Effector CD8-positive, alpha-beta T cell (primary cell): ENCODE measurements at regions not wholly inside any gene's neighbourhood (a gene's known extent, or its start where the extent isn't known, plus 50 kb on each side); places are given as distances from the start of the nearest gene placed in this dataset.

Source experiments
- DNase-seq: peaks from one replicate; lab custom pipeline; 2025; lab: John Stamatoyannopoulos, UW

DNA sequence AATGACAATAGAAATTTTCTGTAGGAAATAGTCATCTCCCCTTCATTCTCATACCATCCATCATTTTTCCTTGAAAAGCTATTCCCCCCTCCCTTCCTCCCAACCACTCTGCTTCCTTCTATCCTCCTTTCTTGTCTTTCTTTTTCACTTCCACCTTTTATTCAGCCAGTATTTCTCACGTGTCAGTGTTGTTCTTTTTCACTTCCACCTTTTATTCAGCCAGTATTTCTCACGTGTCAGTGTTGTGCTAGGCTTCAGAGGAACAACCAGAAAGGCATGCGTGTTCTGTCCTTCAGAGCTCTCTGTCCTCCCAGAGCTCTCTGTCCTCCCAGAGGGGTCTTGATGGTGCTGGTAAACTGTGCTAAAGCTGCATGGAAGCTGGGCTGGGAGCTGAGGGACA lies 419.6 kb downstream of the GADD45G start:
- no peak for DNase-seq

DNA sequence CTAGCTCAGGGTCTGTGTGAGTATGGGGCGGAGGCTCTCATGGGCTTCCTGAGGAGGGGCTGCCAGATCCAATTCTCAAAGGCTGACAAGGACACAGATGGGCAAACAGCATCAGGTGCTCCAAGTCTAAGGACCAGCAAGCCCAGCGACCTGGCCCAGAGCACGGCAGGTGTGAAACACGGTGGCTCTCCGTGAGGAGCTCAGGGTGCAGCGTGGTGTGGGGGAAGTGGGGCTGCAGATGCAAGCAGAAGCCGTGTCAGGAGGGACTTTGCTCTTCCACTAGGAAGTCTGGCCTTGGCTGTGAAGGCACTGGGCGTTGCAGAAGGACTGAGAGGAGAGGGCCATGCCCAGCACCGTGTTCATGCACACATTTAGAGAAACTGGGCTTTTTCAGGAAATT lies 420.0 kb downstream of the GADD45G start:
- DNase-seq: no peak

DNA sequence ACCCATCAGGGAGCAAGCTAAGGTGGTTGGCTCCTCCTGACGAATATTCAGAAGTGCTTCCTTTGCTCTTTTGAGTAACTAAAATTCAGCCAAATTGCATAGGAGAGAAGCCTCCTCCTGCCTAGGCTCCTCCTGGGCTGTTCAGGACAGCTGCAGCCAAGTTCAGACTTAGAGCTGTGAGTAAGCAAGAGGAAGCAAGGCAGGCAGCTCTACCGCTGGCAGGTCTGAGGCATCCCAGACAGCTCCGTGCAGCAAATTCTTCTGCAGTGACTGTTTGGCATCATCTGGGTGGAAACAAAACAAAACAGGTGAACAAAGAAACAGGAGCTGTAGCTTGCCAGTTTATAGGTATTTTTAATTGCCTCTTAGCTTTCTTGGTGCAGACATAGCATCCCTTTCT lies 421.0 kb downstream of the GADD45G start:
- no peak for DNase-seq

DNA sequence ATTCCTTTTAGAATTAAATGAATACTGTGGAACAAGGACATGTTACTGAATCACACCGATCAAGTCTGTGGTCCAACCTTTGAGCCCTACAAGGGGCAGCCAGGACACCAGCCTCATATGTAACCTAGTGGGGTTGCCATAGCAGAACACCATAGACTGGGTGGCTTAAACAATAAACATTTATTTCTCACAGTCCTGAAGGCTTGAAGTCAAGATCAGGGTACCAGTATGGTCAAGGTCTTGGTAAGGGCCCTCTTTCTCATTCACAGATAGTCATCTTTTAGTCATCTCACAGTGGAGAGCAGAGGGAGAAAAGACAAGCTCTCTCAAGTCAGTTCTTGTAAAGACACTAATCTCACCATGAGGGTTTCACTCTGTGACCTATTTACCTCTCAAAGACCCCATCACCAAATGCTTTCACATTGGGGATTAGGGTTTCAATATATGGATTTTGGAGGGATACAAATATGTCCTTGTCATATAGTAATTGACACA lies 422.5 kb downstream of the GADD45G start:
- DNase-seq: no peak

DNA sequence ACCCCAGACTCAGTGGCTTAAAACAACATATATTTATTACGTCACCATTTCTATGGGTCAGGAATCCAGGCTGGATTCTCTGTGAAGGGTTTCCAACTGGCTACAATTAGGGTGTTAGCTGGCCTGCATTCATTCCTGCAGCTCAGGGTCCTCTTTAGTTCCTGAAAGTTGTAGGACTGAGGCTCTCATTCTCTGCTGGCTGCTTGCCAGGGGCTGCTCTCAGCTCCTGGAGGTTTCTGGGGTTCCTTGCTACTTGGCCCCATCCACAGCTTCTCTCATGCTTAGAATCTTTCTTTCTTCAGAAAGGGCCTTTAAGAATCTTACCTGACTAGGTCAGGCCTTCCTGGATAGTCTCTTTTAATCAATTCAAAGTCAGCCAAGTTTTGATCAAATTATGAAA lies 424.6 kb downstream of the GADD45G start:
- DNase-seq: no peak

DNA sequence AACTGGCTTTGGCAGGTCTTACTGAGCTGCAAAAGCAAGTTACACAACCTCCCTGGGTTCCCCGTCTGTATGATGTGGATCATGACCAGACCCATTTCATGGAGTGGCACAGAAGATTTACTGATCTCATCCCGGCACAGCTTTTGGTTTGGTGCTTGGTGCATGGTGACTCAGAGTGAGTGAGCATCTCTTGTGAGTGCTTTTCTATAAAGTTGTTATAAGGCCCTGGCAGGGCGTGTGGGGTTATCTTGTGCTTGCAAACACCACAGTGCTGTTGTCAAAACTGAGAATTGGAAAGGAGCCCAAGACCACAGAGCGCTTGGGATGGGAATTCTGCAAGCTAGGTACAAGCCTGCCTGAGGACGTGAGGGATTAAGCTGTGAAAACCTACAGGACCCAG lies 425.2 kb downstream of the GADD45G start:
- DNase-seq: no peak

DNA sequence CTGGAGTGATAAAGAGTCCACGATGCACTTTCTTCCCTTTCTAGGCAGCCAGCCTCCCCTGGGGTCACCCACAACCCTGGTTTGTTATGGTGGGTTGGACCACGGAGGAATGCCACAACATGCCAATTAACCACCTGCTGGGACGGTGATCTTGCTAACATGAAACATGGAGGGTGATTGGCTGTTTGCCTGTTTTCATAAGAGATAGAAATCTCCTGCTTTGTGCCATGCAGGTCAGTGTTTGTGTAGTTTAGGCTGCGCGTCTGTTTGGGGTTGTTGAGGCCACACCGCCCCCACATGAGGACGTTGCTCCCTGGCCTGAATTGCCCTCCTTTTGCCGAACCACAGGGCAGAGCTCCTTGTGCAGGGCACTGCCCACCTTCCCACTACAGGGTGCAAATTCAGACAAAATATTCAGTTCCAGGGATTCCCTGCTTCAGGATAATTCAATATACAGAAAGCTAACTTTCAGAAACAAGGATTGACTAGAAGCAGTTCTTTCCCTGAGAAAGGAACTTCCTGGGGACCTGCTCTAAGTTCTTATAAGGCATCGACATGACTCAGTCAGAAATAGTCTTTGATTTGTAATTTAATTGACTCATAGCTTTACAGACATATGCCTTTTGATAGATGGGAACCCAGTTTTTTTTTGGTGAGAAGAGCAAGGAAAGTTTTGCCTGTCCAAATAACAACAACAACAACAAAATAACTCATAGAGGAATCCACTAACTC lies 427.6 kb downstream of the GADD45G start:
- DNase-seq: no peak

DNA sequence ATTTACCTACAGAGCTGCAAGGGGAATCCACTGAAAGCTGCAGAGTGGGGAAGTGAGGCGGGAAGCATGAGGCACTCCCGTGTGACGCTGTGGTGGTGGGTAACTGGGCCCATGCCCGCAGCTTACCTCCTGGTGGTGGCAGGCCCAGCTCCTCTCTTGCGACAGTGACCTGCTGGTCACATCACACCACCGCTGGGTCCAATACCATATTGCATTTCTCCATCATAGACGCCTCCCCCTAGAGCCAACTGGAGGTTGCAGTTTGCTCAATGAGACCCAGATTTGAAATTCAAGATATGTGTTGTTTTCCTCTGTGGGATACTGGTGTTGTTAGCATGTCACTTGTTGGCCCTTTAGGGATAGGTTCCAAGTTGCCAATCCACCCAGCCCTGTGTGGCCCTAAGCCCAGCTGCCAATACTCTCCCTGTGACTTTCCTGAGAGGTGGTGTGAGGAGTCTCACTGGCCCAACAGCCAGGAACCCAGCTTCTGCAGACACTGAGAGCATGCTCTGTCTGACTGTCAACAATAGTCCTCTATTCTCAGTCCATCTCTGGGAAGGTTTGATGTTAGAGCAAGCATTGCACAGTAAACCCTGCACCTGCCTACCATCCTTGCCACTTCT lies 428.3 kb downstream of the GADD45G start:
- no peak for DNase-seq

DNA sequence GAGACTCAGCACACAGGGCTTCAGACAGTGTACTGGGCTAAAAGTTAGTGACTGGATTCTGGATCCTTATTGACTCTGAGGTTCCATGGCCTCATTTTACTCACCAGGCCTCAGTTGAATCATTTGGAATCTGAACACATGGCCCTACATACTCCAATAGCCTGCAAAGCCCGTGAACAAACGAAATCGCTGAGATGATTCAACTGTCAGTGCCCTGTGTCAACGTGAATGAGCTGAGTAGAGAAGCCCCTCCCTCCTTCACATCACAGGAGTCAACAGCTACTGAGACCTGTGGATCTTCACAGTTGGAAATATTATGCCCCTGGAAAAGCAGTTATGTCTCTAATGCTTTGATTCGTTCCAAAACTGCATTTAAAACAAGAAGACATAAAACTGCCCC lies 429.3 kb downstream of the GADD45G start:
- no peak for DNase-seq

DNA sequence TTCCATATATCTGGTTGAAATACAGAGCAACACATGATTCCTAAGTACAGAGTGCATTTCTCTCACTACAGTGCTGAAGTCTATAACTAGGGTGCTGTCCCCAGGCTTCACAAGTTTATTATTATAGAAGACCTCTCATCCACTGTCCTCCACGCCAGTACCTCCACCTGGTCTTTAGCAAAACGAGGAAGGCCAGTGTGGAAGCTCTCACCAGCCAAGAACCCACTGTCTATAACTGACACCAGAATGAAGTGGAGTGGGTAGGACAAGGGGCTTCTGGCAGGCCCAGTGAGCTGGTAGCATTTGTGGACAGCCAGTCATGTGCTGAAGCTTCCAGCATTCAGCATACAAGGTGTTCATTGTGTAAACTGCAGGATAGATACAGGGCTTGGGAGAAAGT lies 430.7 kb downstream of the GADD45G start:
- no peak for DNase-seq

DNA sequence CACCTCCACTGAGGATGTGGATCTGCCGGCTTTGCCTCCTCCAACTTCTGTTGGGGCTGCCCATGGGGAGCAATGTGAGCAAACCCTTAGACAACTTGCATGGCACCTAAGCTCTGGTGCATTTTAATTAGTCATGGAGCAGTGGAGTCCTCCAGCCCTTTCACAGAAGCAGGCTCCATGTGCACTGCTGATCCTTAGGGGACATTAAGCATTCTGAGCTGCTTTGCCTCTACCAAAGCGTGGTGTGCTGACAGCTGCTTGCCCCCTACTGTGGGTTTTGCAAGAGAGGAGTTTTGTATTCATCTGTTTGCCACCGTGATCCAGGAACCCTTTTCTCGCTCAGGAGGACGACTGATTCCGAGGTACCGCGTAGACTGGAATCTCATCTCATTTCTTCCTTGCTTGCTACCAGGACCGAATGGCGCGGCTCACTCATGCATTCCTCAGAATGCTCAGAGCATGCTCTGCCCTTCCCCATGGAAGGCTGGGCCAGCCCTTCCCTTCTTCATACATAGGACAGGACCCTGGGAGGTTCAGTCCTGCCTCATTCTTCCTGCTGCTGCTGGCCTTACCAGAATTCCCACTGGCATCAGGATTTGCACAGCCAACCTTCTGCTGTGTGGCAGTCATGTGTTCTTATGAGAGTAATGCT lies 432.5 kb downstream of the GADD45G start:
- DNase-seq: no peak

DNA sequence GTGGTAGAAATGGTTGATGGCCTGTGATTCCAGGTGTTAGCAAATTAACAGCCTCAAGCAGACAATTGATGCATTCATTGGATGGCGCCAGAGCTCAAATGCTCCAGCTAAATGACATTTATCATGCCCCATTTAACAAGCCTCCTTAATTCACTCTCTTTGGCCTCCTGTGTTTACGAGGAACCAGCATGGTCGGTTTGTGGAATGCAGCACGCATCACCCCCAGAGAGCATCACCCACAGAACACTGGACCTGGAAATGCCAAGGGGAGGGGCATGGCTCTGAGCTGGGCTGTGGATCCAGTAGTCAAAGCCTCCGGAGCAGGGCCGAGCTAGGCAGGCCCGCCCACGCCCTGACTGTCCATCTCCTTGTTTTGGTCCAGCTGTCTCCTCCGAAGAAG lies 434.0 kb downstream of the GADD45G start:
- DNase-seq: no peak

DNA sequence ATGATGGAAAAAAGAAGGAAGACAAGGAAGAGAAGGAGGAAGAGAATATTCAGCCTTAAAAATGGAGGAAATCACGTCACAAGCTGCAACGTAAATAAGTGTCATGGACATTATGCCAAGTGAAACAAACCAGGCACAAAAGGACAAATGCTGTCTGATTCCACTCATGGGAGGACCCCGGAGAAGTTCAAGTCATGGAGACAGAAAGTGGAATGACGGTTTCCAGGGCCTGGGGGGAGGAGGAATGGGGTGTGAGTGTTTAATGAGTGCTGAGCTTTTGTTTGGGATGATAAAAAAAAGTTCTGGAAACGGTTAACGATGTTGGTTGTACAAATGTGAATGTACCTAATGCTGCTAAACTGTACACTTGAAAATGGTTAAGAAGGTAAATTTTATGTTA lies 439.5 kb downstream of the GADD45G start:
- DNase-seq: no peak

DNA sequence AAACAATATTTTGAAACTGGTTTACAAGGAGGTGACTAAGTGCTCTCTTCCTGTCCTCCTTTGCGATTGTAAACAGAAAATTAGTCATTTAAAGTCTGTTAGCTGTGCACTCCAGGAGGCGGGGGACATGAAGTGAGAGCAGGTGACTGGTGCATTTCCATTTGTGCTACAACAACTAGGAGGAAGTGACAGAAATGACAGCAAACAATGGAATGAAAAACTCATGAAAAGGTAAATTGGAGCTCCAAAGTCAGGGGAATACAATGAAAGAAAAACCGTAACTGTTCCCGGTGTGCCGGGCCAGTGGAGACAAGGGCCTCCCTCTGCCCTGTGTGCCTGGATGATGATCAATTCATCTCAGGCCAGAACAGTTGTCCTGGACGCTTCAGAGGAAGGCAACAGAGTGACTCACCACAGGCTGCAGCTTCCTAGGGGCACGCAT lies 439.9 kb downstream of the GADD45G start:
- no peak for DNase-seq

DNA sequence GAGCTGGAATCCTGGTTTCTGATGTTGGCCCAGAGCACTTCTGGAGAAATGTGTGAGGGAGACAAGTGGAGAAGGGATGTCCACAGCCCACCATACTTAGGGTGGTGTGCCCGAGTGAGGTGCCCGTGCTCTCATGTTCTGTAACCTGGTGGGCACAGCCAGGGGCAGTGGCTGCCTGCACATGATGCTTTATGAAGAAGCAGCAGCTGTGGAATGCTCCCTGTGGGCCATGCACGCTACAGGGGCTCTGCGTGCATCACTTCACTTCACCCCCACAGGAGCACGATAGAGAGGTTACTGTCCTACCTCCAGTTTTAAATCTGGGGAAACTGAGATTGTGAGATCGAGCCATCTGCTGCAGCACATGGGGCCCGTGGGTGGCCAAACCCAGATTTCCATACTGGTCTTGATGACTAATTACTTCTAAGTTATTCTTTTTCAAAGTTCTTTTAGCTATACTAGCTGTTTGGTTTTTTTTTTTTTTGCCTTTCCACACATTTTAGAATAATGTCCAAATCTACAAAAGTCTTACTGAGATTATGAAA lies 441.6 kb downstream of the GADD45G start:
- DNase-seq: no peak

DNA sequence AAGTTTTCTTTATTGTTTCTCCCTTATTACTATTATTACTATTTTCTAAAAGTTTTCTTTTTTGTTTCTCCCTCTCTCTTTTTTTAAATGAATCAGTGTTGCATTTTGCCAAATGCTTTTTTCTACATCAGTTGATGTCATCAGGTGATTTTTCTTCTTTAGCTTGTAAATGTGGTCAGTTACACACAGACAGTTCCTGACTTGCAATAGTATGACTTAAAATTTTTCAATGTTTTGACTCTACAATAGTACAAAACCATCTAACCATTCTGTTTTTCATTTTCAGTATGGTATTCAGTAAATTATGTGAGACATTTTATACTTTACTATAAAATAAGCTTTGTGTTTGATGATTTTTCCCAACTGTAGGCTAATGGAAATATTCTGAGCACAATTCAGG lies 443.0 kb downstream of the GADD45G start:
- DNase-seq: no peak

DNA sequence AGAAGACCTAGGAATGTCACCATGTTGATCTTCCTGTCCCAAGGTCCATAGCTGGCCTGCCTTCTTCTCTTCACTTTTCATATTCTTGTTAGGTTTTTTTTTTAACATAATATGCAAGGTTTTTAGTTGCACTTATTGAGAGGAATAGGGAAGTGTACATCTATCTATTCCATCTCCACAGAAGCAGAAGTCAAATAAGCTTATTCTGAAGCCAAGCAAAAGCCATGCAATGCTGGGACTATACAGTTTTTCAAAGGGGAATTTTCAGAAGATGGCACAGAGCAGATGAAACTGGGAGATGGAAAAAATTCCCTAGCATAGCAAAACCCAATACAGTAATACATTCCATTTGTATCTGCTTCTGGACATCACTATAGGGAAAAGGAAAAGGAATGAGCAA lies 447.6 kb downstream of the GADD45G start:
- no peak for DNase-seq

DNA sequence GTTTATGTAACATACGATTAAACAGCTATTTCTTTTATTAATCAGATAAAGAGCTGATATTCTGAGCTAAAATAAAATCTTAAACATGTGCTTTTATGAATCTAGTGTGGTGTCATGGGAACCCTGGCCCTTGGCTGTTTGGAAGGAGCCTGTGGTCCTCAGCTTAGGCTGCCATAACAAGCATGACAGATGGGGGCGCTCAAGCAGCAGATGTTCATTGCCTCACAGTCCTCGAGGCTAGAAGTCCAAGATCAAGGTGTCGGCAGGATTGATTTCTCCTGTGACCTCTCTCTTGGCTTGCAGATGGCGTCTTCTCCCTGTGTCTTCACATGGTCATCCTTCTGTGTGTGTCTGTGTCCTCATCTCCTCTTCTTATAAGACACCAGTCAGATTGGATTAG lies 448.2 kb downstream of the GADD45G start:
- no peak for DNase-seq

DNA sequence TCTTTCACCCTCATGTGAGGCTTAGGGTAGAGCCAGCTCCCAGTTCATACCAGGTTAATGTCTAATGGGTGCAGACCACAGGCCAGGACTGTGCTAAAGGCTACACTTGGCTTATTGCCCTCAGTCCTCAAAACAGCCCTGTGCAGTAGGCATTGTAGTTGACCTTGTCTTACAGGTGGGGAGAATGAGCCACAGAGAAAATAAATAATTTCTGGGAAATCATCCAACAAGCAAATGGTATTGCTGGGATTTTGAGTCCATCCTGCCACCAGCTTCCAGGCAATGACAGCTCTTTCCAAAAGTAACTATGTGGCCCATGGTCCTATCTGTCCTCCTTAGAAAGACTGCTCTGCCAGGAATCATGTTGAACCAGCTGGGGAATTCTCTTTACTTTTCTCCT lies 450.0 kb downstream of the GADD45G start:
- DNase-seq: no peak

DNA sequence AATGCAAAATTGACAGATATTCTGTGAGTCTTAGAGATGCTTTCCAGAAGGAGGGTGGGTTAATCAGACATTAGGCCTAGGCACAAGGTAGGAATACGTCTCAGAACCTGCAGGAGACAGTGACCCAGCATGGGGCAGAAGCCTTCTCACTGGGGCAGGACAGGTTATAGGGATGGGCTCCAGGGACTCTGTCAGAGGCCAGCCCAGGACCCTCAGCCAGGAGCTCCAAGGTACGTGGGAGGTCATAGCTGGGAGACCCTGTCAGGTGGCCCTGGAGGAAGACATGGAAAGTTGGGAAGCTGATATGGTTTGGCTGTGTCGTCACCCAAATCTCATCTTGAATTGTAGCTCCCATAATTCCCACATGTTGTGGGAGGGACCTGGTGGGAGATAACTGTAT lies 450.4 kb downstream of the GADD45G start:
- no peak for DNase-seq

DNA sequence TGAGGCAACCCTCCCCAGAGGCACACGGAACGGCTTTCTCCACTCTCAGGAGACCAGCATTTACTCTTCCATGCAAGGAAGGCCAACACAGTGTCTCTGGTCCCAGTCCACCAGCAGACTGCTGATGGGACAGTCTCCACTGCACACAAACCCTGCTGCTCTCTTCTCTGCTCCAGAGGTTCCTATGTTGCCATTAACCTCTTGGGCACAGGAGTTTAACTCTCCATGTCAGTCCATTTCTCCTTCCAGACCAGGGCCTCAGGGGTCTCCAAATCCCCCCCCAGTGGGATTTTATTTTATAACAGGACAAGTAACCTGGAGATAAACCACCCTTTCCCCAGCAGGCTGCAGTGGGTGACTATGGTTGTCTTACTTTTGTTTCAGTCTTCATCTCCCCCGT lies 452.5 kb downstream of the GADD45G start:
- DNase-seq: no peak

DNA sequence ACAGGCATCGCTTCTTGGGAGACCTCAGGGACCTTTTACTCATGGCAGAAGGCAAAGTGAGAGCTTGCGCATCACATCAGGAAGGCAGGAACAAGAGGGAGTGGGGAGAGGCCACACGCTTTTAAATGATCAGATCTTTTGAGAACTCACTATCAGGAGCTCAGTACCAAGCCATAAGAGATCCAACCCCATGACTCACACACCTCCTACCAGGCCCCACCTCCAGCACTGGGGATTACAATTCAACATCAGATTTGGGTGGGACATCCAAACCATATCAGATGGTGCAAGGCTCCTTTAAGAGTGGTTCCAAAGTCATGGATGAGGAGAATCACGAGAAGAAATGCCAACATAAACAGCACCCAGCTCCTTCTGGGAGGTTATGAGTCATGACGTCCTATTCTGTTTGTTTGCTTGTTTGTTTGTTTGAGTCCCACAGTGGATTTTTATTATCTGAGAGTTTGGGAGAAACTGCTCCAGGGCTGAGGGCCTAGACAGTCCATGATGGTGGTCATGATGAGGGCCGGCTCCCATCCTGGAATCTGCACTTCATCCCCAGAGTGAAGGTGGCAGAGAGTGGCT lies 453.5 kb downstream of the GADD45G start:
- DNase-seq: no peak

DNA sequence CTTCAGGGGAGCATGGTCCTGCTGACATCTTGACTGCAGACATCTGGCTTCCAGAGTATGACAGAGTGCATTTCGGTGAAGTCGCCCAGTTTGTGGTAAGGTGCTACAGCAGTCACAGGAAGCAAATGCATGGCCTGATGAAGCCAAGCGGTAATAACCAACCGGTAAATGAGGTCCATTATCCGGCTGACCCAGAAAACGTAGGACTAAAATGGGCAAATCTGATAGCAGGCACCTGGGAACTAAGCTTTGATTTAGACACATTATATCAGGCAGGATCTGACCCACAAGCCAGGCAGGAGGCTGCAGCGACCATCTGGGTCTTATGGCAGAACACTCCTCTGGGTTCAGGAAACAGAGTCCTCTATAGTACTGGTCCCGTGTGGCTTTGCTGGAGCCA lies 454.6 kb downstream of the GADD45G start:
- no peak for DNase-seq
